Astrocyte (in vitro differentiated cells and primary cell): ENCODE measurements at regions not wholly inside any gene's neighbourhood (a gene's known extent, or its start where the extent isn't known, plus 50 kb on each side); places are given as distances from the start of the nearest gene placed in this dataset.

ENCODE experiments used
- DNase-seq: peaks from one replicate; pipeline ENCODE4 v3.0.0-alpha.2; 2010; ENCODE audit warnings: low read depth
- FAIRE-seq: peaks from 2 replicates; lab custom pipeline; 2011; peaks lifted over from hg19 to GRCh38; lab: Jason Lieb, UNC
- H2AFZ ChIP-seq: 2 replicates; pipeline ENCODE4 v1.6.0; 2012; ENCODE audit warnings: low read depth, low read length, inconsistent platforms
- H3K27ac ChIP-seq: 2 replicates; pipeline ENCODE4 v1.5.1; 2011; ENCODE audit warnings: low read depth, low read length, inconsistent platforms
- H3K27me3 ChIP-seq: 2 replicates; pipeline ENCODE4 v1.6.0; 2011; ENCODE audit warnings: low read length, inconsistent platforms; ENCODE audit not compliant: insufficient read depth
- H3K36me3 ChIP-seq: 2 replicates; pipeline ENCODE4 v1.5.1; 2011; ENCODE audit warnings: low read length, inconsistent platforms; ENCODE audit not compliant: insufficient read depth
- H3K4me1 ChIP-seq: 2 replicates; pipeline ENCODE4 v1.5.1; 2011; ENCODE audit warnings: low read length, inconsistent platforms; ENCODE audit not compliant: insufficient read depth
- H3K4me2 ChIP-seq: 2 replicates; pipeline ENCODE4 v1.6.0; 2012; ENCODE audit warnings: low read length, inconsistent platforms
- H3K4me3 ChIP-seq: 2 replicates; pipeline ENCODE4 v1.5.1; 2011; ENCODE audit warnings: low read depth, mild to moderate bottlenecking, low read length, inconsistent platforms; ENCODE audit not compliant: insufficient read depth
- H3K79me2 ChIP-seq: 2 replicates; pipeline ENCODE4 v1.6.0; 2012; ENCODE audit warnings: mild to moderate bottlenecking, low read length, inconsistent platforms; ENCODE audit not compliant: insufficient read depth
- H3K9ac ChIP-seq: 2 replicates; pipeline ENCODE4 v1.6.0; 2012; ENCODE audit warnings: mild to moderate bottlenecking, low read length, inconsistent platforms
- H3K9me3 ChIP-seq: 2 replicates; pipeline ENCODE4 v1.5.1; 2012; ENCODE audit warnings: low read depth, mild to moderate bottlenecking, low read length, inconsistent platforms; ENCODE audit not compliant: insufficient read depth
- H4K20me1 ChIP-seq: 2 replicates; pipeline ENCODE4 v1.6.0; 2012; ENCODE audit warnings: low read length, inconsistent platforms; ENCODE audit not compliant: insufficient read depth
- H3K27ac Mint-ChIP-seq: one replicate; pipeline ENCODE4 v1.8.0; 2021; ENCODE audit warnings: mild to moderate bottlenecking, mixed read lengths; ENCODE audit not compliant: unreplicated experiment
- H3K27me3 Mint-ChIP-seq: one replicate; pipeline ENCODE4 v1.8.0; 2021; ENCODE audit warnings: low read depth, mixed read lengths; ENCODE audit not compliant: unreplicated experiment
- H3K36me3 Mint-ChIP-seq: one replicate; pipeline ENCODE4 v1.8.0; 2021; ENCODE audit warnings: low read depth, mixed read lengths; ENCODE audit not compliant: unreplicated experiment
- H3K4me1 Mint-ChIP-seq: one replicate; pipeline ENCODE4 v1.8.0; 2021; ENCODE audit warnings: low read depth, mixed read lengths; ENCODE audit not compliant: unreplicated experiment
- H3K4me3 Mint-ChIP-seq: one replicate; pipeline ENCODE4 v1.8.0; 2021; ENCODE audit warnings: mild to moderate bottlenecking, moderate library complexity, mixed read lengths; ENCODE audit not compliant: unreplicated experiment
- H3K9me3 Mint-ChIP-seq: one replicate; pipeline ENCODE4 v1.8.0; 2021; ENCODE audit warnings: mild to moderate bottlenecking, mixed read lengths; ENCODE audit not compliant: unreplicated experiment
- CTCF ChIP-seq: IDR thresholded peaks from 2 replicates; pipeline ENCODE4 v1.5.1; 2011; ENCODE audit warnings: low read depth, mild to moderate bottlenecking, inconsistent platforms, low read length, moderate library complexity; ENCODE audit not compliant: insufficient read depth
- EZH2 ChIP-seq: IDR thresholded peaks from 2 replicates; pipeline ENCODE4 v1.6.1; 2012; ENCODE audit warnings: mild to moderate bottlenecking, low read length, inconsistent platforms; ENCODE audit not compliant: insufficient read depth

GRCh38 chr5:164153469-164154172, 648.2 kb downstream of the MAT2B start:
- peaks cover 6% of the 10 kb centered on the region for H3K4me1 Mint-ChIP-seq
- H3K9me3 Mint-ChIP-seq: no peaks in the 10 kb centered on the region
- H3K36me3 Mint-ChIP-seq: no peaks in the 10 kb centered on the region
- no peak overlapping the region for H3K4me2 ChIP-seq
- H2AFZ ChIP-seq: no peak overlapping the region
- no peaks in the 10 kb centered on the region for H3K27me3 Mint-ChIP-seq
- no peak overlapping the region for H3K9ac ChIP-seq
- no peaks in the 10 kb centered on the region for H4K20me1 ChIP-seq
- H3K4me3 ChIP-seq: no peak overlapping the region
- DNase-seq: peak; percentile 51
- no peaks in the 10 kb centered on the region for H3K79me2 ChIP-seq
- FAIRE-seq: no peak
- H3K36me3 ChIP-seq: no peaks in the 10 kb centered on the region
- no peaks in the 10 kb centered on the region for H3K4me1 ChIP-seq
- no peaks in the 10 kb centered on the region for H3K27me3 ChIP-seq
- H3K27ac Mint-ChIP-seq: no peak overlapping the region
- TF ChIP-seq CTCF (no peak), EZH2 (no peak)
- H3K27ac ChIP-seq: no peak overlapping the region
- no peak overlapping the region for H3K4me3 Mint-ChIP-seq
- H3K9me3 ChIP-seq: no peaks in the 10 kb centered on the region

- Mint-ChIP-seq H3K27me3 (no peaks in the 10 kb centered on the region), H3K27ac (no peak overlapping the region), H3K4me3 (no peak overlapping the region), H3K9me3 (no peaks in the 10 kb centered on the region), H3K36me3 (no peaks in the 10 kb centered on the region), H3K4me1 (no peaks in the 10 kb centered on the region)
- Histone ChIP-seq H3K27me3 (no peaks in the 10 kb centered on the region), H3K9me3 (no peaks in the 10 kb centered on the region), H3K79me2 (no peaks in the 10 kb centered on the region), H2AFZ (no peak overlapping the region), H3K4me3 (no peak overlapping the region), H3K36me3 (no peaks in the 10 kb centered on the region), H4K20me1 (no peaks in the 10 kb centered on the region), H3K4me1 (peaks cover 3% of the 10 kb centered on the region), H3K27ac (no peak overlapping the region), H3K4me2 (no peak overlapping the region), H3K9ac (no peak overlapping the region)
- FAIRE-seq (no peak), DNase-seq (no peak)
- TF ChIP-seq CTCF (no peak), EZH2 (no peak)
Measured at GRCh38 chr5:164170814-164171213, 665.4 kb downstream of the MAT2B start.

- Histone ChIP-seq H3K4me3 (no peak overlapping the region), H3K4me1 (peaks cover 3% of the 10 kb centered on the region), H3K27me3 (no peaks in the 10 kb centered on the region), H3K36me3 (no peaks in the 10 kb centered on the region), H3K4me2 (no peak overlapping the region), H3K9me3 (no peaks in the 10 kb centered on the region), H4K20me1 (no peaks in the 10 kb centered on the region), H3K79me2 (no peaks in the 10 kb centered on the region), H3K9ac (no peak overlapping the region), H2AFZ (no peak overlapping the region), H3K27ac (no peak overlapping the region)
- H3K9me3 Mint-ChIP-seq: no peaks in the 10 kb centered on the region
- no peaks in the 10 kb centered on the region for H3K36me3 Mint-ChIP-seq
- H3K4me1 Mint-ChIP-seq: no peaks in the 10 kb centered on the region
- no peak overlapping the region for H3K27ac Mint-ChIP-seq
- no peak for TF ChIP-seq CTCF
- TF ChIP-seq EZH2: no peak
- no peak for FAIRE-seq
- peak; percentile 83 for DNase-seq
- H3K4me3 Mint-ChIP-seq: no peak overlapping the region
- H3K27me3 Mint-ChIP-seq: no peaks in the 10 kb centered on the region
Measured at GRCh38 chr5:164175083-164175482, 669.7 kb downstream of the MAT2B start.
